ENCODE measurements at regions not wholly inside any gene's neighbourhood (a gene's known extent, or its start where the extent isn't known, plus 50 kb on each side); places are given as distances from the start of the nearest gene placed in this dataset.

DNA sequence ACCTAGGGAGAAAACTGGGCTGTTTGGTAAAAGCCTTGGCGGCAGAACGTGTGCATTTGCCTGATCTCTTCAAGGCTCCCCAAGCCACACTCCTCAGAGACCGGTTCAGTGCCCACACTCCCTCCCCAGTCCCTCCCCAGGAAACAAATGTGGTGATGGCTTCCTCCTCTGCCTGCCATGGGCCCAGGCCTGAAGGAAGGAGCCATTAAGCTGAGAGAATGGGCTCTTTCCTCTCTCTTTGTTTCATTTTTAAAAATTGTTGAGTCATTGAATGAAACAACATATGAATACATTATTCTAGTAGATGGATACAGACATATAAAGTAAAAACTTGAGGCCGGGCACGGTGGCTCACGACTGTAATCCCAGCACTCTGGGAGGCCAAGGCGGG lies 50.6 kb upstream of the YWHAQ start:
- no peak for DNase-seq (ENCODE audit: low read depth)

DNA sequence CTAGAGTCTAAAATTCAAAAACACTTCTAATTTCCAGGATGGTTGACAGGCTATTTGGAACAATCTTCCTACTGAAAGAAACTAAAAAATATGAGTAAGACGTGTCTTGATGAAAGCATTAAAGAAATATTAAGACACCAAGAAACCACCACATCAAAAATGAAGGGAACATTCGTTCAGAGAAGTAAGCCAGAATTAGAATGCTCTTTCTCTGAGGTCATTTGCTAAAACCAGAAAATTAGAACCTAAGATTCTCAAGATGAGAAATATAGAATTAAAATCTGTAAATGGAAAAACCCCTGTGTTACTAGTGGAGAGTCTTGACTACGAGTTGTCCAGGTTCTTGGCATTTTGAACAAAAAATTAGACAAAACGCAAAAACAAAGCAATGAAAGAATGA lies 54.8 kb upstream of the YWHAQ start:
- DNase-seq (ENCODE audit: low read depth) = no peak

DNA sequence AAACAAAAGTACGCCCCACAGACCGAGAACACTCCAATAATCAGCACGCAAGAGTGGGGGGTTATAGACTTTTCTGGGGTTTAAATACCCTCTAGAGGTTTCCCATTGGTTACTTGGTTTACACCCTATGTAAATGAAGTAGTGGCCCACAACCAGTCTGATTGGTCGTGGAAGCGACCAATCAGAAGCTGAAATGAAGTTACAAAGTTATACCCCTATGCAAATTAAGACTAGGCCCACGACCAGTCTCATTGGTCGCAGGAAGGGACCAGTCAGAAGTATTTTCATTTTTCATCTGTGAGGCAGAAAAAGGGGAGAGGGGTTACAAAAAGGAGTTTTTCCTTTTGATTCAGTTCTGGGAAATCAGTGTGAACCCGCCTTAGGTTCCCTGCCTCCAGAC lies 55.3 kb upstream of the YWHAQ start:
- DNase-seq (ENCODE audit: low read depth) = no peak

DNA sequence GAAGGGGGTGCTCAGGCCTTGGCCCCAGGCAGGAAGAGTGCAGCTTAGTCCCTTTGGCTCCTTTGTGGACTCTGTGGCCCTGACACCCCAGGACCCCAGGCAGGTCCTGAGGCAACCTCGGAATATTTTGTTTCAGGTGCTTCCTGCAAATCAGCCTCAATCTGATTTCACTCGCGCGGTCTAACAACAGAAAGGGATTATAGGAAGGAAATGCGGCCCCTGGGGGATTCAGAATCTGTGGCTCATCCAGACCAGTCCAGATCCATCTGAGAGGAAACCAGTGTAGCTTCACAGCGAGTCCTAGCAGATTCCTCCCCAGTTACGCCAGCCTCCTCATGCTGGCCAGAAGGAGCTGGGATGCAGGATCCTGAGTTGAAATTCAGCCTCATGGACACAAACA lies 59.5 kb upstream of the YWHAQ start:
- no peak for DNase-seq (ENCODE audit: low read depth)

DNA sequence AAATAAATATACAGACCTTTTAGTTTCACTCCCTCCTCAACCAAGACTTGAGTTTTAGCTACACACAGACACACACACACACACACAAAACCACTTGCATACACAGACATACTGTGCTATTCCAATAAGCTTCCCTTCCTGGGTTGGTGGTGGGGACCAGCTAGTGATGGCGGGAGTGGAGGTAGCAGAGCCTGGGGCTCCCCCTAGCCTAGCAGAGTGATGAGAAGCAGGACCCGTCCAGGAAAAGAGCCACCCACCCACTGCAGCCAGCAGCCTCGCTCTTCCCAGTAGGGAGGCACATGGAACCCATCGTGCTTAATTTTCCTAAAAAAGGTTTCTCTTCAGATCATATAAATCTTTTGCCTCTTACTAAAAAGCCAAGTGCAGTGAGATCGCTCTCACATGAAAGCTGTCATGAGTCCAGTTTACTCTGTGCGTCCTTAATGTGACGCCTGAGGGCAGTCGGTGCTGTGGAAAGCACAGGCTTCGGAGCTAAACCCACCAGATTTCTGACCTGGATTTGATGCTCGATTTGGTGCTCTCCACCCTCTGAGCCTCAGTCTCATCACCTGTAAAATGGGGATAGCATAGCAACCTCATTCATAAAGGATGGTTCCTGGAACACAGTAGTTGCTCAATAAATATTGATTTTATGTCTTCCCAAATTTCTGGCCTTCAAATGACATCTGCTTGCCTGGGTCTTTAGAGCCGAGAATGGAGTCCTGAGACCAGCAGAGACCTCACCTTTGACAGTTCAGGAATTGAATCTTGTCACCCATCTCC lies 60.1 kb upstream of the YWHAQ start:
- no peak for DNase-seq (ENCODE audit: low read depth)

DNA sequence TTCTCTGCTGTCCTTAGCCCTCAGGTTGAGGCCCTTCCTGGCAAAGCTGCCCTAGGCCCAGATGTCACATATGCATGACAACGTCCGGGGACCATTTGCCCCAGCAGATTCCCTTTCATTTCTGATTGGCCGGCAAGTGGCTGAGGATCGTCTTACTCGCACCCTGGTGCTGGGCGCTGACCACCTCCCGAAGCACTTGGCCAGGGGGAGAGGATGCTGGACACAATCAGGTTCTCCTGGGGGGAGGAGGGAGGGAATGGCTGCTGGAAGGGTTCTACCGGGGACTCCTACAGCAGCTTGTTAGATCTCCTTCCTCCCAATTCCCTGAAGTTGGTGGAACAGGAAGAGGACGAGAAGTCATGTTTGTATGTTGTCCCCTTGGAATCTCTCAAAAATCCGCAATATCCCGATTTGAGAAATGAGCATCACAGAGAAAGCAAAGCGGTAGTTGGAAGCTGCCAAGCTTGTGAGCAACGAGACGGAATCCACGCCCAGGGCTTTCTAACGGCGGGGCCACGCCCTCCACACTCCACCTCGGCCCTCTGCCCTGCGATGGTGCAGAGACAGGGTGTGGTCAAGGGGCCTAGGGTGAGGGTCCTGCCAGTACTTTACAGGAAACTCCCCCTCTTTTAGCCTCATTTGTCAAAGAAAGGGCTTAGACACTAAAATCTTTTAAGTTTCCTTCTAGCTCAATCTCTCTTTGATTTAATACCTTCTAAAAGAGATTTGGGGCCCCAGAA lies 61.8 kb upstream of the YWHAQ start:
- DNase-seq (ENCODE audit: low read depth) = no peak

DNA sequence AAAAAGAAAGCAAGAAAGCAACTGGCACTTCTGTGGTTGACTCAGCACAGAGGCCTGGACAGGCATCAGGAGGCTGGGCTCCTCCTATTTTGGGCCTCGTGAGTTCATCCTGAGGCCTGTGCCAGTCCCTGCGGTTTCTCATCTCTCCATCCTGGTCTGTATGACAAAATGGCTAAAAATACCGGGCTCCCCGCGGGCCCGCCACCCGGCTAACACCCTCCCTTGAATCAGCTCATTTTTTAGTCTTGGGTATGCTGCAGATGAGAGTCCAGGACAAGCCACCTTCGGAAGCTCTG lies 62.3 kb upstream of the YWHAQ start:
- DNase-seq (ENCODE audit: low read depth) = no peak

DNA sequence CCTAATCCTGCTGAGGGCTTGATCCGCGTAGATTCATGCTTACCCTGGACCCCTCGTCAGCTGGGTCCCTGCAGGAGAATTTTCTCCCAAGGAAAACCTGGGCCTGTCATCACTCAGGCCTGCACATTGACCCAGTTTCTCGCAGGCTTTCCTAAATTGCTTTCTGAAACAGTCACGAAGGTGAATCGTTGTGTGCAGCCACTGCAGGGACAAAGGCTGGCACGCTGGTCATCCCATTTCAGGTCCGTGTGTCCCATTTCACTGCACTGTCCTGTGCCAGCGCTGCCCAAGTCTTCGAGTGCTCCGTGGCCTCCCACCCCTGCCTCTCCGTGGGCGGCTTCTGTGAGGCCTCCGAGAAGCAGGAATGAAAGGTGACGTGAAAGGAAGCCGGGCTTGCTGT lies 62.8 kb upstream of the YWHAQ start:
- DNase-seq (ENCODE audit: low read depth) = no peak

DNA sequence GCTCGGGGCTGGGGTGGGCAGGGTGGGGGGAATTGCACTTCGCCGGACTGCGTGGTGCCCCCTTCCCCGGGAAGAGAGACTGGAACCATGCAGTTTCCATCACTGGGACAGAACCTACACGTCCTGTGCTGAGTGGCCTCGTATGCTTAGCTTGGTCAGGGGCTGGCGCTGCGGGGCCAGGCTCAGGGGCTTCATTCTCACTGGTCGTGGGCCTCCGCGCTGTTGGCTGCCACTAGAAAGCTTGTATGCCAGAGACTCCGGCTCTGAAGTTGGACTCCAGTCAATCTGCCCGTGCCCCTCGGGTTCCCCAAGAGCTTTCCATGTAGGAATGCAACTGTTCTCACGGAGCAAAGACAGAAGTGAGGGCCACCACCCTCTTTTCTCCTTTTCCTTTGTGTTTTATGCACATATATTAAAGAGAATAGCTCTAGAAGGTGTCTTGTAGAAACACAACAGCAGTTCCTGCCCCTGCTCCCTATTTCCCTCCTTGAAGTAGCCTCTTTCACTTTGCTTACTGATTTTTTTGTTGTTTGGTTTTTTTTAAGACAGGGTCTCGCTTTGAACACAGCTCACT lies 64.0 kb upstream of the YWHAQ start:
- DNase-seq (ENCODE audit: low read depth) = no peak

DNA sequence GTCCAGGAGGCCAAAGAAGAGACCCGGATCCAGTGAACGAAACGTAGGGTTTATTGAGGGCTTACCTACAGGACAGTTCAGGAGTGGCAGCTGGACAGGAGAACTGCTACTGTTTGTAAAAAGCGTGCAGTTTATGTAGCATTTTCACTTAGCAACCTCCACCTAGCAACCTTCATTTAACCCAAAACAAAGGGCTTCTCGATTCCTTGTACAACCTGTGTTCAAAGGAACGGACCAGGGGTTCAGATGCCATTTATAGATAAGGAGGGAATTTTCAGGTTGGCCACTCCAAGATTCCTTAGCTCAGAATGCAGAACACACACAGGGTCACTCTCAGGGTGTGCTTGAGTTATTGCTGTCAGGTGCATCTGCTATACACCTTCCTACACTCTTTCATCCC lies 65.1 kb upstream of the YWHAQ start:
- no peak for DNase-seq (ENCODE audit: low read depth)

DNA sequence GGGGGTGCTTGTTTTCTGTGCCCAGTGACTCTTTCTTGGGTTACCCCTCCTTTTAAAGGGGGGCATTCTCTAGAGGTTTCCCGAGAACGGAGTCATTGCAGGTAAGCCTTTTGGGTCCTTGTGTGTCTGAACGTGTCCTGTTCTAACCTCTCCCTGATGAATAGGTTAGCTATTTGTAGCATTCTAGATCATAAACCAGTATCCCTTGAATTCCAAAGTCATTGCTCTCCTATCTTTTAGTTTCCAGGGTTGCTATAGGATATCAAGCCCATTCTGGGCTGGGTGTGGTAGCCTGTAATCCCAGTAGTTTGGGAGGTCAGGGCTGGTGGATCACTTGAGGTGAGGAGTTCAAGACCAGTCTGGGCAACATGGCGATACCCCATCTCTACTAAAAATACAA lies 65.9 kb upstream of the YWHAQ start:
- no peak for DNase-seq (ENCODE audit: low read depth)

DNA sequence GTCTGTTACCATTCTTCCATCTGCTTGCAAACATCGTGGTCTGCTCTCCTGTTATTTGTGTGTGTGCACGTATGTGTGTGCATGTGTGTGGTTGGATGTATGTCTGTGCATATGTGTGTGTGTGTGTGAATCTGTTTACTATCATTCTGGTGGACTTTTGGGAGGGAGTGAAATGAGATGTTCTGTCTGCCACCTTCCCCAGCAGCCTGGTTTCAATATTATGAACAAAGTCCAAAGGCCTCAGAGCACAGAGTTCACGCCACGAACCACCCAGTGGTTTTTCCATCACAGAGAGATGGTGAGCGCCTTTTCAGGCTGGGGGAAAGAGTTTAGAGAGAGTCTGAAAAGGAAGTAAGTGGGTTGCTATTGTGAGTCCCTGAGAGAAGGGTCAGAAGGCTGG lies 67.1 kb upstream of the YWHAQ start:
- no peak for DNase-seq (ENCODE audit: low read depth)

DNA sequence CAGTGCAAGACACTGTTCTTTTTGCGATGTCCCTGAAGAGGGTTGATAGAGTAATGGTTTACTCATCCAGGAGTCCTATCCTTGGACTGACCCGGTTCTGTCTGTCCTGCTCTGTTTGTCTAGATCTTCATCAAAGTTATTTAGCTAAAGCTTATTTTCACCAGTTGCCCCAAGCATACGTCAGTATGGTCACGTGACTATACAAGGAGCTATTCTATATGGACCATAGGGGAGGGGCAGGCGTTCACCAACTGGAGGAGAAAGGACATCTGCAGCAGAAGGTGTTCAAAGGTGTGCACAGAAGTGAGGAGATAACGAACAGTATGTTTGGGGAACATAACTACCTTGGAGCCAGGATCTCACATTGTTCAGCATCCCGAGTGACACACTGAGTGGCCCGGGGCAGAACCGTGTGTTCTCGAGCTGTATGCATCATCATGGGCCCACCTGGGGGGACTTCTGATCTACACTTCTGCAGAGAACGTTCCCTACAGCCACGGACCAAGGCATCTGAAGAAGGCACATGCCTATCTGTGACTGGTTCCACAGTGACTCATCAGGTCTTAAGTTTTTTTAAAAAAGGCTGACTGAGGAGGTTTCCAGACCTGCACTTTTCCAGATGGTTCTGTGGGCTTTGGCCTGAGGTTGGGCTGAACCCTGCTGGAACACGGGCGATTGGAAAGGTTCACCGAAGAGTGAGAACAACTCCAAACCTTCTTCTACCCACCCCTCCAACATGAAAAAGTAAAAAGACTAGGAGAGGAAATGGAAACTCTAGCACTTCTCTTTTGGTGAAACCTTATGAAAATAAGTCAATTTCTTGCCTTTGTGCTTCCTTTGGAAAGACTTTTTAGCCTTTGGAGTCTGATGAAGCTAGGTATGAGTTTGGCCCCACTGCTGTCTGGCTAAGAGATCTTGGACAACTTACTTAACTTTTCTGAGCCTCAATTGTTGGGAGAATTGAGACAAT lies 68.6 kb upstream of the YWHAQ start:
- DNase-seq (ENCODE audit: low read depth) = no peak

DNA sequence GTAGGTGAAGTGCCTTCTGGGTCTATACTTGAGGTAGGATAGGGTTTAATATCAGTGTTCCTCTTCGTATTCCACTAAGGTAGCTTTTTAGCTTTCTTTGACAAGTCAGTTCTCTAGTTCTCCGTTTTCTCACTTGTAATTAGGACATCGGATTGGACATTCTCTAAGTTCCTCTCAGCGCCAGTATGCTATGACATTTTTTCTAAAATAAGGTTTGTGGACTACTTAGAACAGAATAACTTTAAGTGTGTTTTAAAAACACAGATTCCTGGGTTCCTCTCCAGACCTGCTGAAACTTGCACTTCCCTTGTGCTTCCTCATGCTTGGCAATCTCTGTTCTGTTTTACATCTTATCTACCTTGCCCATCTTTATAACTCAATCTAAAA lies 69.3 kb upstream of the YWHAQ start:
- no peak for DNase-seq (ENCODE audit: low read depth)

DNA sequence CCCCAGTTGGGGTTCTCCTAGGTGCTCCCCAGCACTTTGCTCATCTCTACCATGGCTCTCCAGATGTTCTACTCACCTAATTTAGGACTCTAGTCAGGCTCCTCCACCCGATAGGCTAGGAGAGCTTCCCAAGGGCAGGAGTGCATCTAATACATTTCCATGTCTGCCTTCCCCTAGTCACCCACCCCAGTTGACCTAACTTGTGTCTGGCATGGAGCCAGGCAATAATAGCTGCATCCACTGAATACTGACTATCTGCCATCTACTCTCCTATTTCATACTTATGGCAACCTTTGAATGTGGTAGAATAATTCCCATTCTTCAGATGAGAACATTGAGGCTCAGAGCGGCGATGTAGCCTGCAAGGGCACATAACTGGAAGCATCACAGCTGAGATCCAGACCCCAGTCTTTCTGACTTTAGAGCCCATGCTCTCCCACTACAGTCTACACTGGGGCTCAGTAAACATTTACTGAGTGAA lies 71.8 kb upstream of the YWHAQ start:
- no peak for DNase-seq (ENCODE audit: low read depth)

DNA sequence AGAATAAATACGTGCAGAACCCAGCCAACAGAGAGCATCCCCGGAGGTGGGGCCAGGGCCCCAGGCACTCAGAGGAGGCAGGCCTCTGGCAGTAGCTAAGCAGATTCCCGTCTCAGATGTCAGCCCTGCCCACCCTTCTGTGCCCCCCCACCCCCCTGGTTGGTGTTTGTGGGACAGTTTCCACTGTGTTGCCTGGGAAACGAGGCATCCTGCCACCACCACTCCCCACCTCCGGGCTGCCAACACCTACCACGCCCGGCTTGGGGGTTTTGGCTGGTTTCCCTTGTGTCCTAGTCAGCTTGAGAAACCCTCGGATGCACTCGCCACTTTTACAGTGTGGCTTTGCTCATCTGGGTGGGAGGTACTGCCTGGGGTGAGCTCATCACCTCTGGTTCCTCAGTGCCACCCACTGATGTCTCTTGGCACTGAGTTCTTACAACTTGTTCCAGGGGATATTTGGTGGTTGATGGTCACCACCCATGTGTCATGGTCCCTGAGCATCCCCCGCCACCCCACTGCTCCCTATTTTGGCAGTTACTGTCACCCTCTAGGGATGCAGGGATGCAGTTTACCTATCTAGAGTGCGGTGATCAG lies 72.4 kb upstream of the YWHAQ start:
- DNase-seq (ENCODE audit: low read depth) = peak; percentile 91

DNA sequence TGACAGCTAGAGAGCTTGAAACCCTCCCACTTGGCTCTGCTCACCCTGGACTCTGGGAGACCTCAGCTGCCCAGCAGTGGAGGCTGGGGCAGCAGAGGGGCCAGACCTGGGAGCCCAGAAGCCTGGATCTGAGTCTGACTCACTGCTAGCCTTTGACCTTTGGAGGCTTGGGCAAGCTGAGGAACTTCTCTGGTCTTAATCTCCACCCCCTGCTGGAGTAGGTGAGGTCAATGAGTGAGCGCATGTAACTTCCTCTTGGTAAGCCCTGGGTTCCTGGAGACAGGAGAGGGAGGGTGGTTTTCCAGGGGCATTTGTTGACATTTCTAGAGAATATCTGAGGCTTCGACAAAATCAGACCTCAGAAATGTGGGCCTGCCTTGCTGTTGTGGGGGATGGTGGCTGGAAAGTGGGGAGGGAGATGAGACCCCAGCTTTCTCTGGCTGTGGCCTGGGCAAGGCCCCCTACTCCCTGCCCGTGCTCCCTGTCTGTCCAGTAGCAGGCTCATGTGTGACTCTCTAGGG lies 73.0 kb upstream of the YWHAQ start:
- peak; percentile 79 for DNase-seq (ENCODE audit: low read depth)

DNA sequence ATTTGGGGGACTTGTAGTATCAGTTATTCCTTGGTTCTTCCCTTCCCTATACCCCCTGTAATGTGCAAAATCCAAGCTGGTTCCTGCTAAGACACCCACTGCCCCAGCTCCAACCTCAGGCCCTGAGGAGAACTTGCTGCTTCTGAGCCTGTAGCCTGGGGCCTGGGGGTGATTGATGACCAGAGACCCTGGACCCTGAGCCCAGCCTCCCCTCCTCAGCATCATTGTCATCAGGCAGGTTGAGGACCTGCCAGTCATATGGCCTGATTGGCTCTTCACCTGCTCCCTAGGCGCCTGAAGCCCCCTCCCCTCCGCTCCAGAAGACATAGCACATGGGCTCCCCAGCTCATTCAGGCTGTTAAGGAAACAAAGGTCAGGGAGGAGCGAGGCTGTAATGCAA lies 73.8 kb upstream of the YWHAQ start:
- no peak for DNase-seq (ENCODE audit: low read depth)

DNA sequence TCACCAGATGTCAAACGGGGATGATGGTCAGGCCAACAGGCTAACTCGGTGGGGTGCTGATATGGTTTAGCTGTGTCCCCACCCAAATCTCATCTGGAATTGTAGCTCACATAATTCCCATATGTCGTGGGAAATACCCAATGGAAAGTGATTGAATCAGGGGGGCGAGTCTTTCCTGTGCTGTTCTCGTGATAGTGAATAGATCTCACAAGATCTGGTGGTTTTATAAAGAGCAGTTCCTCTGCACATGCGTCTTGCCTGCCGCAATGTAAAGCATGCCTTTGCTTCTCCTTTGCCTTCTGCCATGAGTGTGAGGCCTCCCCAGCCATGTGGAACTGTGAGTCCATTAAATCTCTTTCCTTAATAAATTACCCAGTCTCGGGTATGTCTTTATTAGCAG lies 74.4 kb upstream of the YWHAQ start:
- DNase-seq (ENCODE audit: low read depth) = no peak

DNA sequence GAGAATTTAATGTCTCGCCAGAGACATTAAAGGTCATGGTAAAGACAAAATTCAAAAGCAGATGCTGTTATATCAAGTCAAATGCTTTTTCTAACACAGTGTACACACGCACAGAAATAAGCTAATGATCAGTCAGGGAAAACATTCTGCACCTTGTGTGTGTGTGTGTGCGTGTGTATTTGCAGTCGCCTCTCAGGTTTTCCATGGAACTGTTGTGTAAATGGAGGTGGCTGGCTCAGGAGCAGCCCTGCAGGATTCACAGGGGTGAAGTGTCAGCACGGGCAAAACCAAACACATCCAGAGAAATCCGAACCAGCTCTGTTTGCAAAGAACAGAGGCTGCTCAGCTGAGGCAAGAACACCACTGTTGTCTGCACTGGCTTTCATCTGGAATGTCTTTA lies 76.2 kb upstream of the YWHAQ start:
- no peak for DNase-seq (ENCODE audit: low read depth)

DNA sequence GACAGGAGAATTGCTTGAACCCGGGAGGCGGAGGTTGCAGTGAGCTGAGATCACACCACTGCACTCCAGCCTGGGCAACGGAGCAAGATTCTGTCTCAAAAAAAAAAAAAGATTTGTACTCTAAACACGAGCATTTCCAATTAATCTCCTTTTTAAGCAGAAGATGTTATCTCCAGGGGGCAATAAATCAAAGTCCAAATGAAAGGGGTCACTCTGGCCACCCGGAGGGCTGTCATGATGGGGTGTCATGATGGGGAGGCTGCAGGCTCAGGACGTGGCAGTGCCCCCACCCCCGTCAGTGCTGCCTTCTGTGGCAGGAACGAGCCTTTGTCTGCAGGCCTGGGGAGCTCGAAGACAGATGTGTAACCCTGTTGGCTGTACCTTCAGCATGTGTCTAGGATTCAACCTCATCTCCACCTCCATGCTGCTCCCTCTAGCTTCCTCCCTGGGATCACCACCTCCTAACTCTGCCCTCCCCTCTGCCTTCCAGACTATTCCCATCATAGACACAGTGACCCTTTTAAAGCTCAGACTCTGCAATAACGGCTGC lies 76.9 kb upstream of the YWHAQ start:
- no peak for DNase-seq (ENCODE audit: low read depth)
